NCI-H524 (cell line): ENCODE measurements at regions not wholly inside any gene's neighbourhood (a gene's known extent, or its start where the extent isn't known, plus 50 kb on each side); places are given as distances from the start of the nearest gene placed in this dataset.

ENCODE experiments used
- DNase-seq, 2 experiments: peaks; one replicate each; lab custom pipeline; 2025; lab: John Stamatoyannopoulos, UW

DNA sequence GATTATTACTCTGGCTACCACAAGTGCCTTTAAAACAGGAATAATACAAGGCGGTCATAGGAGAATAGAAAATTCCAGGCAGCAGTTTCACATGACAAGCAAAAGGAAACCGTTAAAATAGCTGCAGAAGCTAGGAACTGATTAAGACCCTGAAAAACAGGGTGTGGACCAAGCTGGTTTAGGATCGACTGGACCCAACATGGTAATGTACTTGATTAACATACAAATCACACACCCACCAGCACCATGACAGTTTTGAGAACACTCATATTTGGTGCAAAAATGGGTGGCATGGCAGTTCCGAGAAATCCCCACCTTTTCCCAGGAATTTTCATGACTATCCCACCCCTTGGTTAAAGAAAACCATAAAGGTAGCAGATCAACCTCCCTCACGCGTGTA lies 51.9 kb upstream of the TMEM163 start:
- no peak for DNase-seq

DNA sequence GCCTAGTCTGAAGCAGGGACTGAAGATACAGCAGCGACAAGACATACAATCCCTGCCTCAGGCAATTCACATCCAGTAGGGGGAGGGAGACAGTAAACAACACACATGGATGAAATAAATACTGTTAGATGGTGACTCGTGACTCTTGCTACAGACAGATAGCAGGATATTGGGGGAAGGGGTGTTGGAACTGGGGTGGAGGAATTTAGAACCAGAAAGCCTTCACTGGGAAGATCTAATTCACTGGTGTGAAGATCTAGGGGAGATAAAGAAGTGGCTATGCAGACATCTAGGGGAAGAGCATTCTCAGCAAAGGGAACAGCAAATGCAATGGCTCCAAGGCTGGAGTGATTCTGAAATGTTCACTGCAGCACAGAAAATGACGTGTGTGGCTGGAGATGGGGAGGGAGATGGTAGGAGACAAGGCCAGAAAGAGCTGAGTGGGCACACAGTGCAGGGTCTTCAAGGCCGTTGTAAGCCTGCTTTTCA lies 52.6 kb upstream of the TMEM163 start:
- no peak for DNase-seq

DNA sequence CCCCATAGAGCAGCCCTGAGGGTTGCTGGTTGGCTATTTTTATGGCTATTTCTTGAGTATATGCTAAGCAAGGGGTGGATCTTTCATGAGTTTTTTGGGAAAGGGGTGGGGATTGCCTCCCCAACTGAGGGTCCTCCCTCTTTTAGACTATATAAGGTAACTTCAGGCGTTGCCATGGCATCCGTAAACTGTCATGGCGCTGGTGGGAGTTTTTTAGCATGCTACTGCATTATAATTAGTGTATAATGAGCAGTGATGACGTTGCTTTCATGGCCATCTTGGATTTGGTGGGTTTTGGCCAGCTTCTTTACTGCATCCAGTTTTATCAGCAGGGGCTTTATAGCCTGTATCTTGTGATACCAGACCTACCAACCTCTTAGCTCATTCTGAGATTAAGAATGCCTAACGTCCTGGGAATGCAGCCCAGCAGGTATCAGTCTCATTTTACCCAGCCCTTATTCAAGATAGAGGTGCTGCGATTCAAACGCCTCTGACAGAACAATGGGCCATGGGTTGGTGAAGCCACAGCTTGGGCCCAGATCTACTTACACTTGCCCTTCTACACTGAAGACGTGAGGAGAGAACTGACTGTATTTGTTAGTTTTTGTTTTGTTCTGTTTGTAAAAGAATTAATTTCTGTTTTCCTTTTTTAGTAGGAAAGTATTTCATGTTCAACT lies 53.8 kb upstream of the TMEM163 start:
- no peak for DNase-seq

DNA sequence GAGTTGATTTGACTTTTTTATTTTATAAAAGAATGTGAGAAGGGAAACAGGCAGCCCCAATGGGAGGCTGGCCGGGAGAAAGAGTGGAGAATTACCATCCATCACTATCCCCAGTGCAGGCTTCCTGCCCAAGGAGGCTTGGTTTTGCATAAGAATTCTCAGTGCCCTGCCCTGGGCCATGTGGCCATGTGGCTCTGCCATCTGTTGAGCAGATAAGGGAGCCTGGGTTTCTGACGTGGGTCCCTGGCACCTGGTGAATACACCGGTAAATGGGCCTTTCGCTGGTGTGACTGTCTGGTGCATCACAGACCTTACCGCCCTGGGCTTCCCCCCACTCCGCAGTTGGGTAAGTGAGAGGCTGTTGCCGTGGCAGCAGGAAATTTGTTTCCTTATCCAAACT lies 54.5 kb upstream of the TMEM163 start:
- peak; percentile 81 to 89 for DNase-seq

DNA sequence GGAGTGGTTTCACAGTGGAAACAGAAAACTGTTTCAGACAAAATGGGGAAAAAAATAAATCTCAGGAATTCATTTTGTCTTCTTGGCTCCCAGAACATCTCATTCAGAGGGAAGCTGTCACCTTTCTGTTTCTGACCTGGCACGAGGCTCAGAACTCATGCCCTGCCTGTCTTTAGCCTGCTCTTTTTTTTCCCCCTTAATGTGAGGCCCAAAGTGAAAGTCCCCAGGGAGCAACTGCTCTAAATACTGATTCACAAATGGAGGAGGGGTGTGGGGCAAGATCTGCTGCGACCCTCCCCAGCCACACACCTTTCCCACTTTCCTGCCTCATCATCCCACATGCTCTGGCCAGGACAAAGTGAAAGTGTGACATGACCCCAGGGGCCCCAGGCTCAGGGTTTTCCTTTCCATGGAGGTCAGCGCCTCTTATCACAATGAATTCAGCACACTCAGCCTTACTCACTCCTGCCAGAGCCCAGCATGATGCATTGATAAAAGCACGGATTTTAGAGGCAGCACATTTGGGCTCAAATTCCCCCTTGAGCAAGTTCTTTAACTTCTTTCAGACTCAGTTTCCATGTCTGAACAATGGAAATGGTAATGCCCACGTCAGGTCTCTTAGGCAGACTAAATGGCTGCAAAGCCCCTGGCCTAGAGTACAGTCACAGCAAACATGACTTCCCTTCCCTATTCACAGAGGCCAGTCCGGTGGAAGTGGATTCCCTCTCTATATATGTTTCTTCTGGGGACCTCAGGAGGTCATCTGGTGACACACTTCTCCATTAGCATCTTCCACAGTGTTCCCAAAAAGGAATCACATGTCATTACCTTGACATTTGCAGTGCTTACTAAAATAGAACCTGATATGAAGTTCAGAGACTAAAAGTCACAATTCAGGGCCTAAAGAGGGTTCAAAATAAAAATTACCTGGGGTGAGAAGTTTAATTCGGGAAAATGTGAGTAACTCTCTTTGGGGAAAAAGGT lies 55.3 kb upstream of the TMEM163 start:
- DNase-seq = no peak

DNA sequence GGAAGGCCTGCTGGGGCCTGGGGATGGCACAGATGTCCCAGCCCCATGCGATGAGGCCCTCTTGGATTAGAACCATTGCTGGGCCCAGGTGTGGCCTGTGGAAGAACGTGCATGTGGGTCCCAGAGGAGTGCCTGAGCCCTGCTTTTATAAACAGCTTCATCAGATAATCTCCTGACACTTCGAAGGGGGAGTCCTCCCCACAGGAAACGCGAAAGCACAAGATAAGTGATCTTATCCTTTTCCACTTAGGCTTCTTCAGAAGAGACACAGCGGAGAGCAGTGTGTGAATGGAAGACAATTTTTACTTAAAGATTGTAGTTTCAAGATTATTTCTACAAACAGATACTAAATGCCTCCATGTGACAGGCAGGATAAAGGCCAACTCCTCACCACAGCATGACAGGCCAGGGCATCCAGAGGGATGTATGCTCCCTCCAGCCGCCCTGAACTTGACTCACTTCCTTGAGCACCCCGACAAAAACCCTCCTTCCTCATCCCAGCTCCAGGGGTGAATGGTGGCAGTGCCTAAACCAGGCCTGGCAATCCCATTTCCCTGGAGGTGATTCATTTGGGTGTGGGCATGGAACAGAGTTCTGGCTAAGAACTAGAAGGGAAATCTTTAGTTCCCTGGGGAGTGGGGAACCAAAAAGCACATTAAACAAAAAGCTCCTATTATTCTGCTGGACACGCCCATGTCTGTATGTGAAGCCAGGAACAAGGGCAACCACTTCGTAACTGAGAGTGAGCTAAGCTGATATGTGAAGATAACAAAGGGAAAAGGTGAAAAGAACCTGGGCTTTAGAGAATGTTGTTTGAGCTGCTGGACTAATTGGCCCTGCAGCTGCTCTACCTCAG lies 56.2 kb upstream of the TMEM163 start:
- peak; percentile 33 to 83 for DNase-seq

DNA sequence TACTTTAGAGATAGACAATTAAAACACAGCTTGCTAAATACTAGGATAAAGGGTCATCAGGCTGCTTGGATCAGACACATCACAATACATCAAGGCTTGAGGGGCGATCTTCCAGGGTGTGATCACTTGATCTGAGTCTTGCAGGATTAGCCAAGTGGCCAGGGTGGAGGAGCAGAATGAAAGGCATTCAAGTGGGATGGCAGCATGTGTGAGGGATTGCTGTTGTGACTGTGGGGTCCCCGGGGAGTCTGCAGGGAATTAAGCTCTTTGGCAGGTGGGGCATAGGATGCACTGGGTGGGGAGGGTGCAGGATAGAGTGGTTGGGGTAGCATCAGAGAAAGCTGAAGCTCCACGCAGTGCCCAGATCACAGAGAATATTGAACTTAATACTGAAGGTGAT lies 58.0 kb upstream of the TMEM163 start:
- peak; percentile 80 to 94 for DNase-seq

DNA sequence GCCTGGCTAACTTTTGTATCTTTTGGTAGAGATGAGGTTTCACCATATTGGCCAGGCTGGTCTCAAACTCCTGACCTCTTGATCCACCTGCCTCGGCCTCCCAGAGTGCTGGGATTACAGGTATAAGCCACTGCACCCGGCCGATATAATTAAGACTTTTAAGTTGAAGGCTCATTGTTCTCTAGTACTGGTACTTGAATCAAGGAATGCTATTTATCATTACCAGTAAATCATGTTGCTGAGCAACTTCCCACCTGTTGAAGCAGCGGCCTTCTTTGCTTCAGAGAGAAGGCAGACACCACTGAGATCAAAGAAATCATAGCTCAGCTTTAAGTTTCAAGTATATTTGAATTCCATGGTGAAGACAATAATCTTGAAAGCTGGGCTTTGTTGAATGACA lies 58.8 kb upstream of the TMEM163 start:
- peak in 1 of 2 experiments; percentile 27 for DNase-seq

DNA sequence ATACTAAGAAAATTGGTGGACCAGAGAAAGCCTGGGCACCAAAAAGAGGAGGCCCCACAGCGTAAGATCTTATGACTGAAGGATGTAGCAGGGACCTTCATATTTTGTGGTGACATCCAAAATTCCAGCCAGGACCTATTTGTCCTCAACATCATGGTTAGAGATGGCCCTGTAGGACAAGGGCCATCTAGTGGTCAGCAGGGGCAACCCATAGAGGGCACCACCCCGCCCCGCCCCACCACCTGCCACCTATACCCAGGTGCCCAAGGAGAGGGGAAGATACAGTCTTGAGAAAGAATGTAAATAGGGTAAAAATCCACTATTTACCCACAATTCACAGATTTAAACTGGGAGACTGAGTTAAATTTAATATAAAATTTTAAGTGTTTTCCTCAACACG lies 59.6 kb upstream of the TMEM163 start:
- no peak for DNase-seq

DNA sequence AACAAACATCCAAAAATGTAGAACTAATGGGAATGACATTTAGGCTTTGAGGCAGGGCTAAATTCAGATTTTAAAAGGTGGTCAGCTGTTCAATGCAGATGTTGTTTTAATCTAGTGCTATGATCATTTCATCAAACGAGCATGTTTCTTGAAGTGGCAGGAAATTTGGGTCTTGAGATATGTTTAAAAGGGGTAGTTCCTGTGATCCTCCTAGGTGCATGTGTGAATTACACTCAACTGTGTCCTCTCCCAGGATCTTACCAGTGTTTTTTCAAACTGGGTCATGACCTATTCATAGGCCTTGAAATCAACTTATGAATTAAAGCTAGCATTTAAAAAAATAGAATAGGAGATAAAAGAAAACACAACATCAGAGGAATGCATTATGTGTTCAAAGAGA lies 57.4 kb upstream of the ACMSD start:
- no peak for DNase-seq

DNA sequence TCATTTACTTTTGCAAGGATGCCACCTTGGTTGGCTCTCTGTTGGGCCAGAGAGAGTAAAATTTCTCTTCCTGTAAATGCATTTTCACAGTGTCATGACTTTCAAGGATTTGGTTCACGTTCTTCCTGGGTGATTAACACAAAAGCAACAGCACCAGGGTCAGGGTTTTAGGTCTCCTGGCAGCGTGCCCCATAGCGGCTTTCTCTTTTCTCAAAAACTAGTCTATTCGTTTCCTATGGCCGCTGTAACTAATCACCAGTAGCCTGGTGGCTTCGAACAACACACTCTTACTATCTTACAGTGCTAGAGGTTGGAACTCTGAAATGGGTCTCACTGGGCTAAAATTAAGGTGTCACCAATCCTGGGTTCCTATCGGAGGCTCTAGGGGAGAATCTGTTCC lies 56.3 kb upstream of the ACMSD start:
- no peak for DNase-seq

DNA sequence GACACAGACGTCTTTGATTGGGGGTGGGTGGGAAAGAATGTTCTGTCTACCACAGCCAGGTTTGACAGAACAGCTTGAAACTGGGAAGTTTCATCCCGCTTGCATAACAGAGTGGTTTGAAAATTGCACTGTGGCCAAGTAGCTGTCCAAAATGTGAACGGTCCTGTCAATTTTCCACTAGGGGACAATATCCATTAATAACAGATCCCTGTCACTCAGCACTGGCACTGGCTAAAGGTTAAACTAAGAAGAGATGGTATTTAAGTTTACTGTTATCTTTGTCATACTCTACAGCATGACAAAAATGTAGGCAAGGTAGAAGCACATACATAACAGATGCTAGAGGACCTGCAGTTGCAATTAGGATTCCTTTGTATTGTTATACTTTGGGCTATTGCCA lies 55.6 kb upstream of the ACMSD start:
- DNase-seq = no peak

DNA sequence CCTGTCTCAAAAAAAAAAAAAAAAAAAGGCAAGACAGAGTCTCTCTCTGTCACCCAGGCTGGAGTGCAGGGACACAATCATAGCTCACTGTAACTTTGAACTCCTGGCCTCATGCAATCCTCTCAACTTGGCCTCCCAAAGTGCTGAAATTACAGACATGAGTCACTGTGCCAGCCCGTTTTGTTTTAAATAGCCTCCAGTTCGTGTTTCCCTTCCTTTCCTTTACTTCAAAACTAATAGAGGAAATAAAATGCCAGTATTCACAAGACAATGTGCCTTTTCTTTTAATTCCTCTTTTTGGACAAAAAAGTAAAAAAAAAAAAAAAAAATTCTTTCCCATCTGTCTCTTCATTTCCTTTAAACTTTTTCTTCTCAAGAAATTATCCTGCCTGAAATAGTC lies 54.5 kb upstream of the ACMSD start:
- no peak for DNase-seq

DNA sequence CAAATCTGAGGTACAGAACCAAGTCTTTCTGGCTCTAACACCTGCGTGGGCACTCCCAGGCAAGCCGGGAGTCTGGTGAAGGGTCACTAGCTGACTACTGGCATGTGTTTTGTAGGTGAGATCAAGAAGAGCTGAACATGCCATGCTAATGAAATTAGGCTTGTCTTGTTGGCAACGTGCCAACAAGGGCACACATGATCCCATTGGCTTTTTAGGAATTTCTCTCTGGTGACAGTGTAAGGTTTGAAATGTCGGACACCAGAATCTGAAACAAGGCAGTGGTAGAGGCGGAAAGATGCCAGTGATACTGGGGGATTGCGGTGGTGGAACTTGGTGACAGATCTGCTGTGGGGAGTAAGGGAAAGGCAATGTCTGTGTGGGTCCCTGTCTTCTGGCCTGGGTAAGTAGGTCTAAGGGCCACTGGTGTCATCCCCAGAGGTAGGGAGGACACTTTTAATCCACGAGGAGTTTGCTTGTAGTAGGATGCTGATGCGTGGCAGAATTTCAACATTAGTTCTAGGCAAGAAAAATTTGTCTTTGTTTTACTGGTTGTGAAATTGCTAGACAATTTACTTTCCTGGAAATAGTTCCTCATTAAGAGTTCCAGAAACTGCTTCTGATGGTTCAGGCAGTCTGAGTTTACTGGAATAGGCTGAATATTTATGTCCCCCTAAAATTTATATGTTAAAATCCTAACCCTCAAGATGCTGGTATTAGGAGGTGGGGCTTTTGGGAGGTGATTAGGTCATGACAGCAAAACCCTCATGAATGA lies 52.6 kb upstream of the ACMSD start:
- no peak for DNase-seq

DNA sequence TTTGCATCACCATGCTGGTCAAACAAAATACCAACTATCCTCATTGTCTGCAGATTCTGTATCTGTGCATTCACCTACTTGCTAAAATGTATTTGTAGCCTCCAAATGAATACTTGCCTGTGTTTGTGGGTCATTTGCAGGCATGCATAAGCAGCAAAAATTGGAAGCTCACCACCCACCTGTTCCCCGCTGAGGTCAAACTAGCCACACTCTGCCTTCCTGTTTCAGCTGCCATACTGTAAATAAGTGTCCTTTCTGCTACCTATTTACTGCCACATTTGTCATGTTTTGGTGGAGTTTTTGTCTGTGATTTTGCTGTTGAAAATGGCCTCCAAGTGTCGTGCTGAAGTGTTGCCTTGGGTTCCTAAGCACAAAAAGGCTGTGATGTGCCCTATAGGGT lies 50.0 kb upstream of the ACMSD start:
- DNase-seq = no peak
